Colon (tissue), 2 donors: ENCODE measurements at regions not wholly inside any gene's neighbourhood (a gene's known extent, or its start where the extent isn't known, plus 50 kb on each side); places are given as distances from the start of the nearest gene placed in this dataset.

Experiments
- FAIRE-seq: peaks from 2 replicates; lab custom pipeline; 2012; peaks lifted over from hg19 to GRCh38; lab: Jason Lieb, UNC
- donor health status: control.
- donor health status: control.

DNA sequence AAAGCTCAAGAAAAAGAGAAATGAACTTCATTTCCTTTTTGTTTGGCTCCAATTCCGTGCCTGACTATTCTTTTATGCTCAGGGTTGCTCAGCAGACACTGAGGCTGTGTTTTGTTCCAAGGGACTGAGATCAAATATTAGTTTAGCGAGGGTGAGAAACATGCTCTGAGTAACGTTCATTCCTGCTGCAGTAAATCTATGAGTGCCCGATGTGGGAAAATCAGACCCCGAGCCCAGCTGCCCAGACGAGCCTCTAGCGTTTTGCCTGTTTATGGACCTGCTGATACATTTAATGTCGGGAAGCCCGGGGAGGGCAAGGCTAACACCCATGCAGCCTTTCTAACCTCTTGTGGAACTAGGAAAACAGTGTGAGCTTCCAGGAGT is 119.2 kb downstream of the VAPA start:
- FAIRE-seq, result no peak

DNA sequence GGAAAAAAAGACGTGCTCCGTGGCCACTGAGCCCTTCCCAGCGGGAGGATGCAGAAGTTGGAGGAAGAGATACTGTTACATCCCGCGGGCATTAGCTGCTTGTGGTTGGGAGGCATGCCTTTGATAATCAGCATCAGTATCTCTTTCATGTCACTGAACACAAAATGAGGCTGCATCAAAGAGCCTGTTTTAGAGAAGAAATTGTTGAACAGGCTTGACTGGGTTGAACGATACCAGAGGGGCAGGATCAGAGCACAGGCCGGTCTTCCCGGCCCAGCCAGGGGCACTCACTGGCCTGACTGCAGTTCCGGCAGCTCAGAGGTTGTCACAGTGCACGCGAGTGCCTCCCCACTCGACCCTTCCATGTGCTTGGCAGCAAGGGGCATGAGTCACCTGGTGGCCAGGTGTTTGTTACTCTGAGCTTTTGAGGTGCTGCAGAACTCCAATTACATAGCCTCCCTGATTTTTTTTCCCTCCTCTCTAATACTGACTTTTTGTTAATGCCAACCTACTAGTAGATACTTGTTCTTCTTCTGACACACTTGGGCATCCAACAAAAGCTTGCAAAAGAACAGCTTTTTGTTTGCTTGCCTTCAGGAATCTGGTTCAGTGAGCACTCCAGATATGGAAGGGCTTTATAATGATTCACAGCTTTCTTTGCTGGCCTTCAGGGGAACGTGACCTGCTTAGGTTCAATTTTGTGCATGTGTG is 121.6 kb downstream of the VAPA start:
- FAIRE-seq, result no peak

DNA sequence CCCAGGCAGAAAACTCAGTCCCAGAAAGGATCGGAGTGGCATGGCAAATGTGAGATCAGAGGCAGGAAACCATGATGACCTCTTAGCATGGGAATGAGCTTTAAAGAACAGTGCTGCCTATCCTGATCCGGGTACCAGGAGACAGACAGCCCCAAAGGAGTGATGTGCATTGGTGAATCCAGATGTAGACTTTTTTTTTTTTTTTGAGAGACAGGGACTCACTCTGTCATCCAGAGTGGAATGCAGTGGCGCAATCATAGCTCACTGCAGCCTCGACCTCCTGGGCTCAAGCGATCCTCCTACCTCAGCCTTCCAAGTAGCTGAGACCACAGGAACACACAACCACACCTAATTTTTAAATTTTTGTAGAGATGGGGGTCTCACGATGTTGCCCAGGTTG is 122.7 kb downstream of the VAPA start:
- FAIRE-seq, result no peak

DNA sequence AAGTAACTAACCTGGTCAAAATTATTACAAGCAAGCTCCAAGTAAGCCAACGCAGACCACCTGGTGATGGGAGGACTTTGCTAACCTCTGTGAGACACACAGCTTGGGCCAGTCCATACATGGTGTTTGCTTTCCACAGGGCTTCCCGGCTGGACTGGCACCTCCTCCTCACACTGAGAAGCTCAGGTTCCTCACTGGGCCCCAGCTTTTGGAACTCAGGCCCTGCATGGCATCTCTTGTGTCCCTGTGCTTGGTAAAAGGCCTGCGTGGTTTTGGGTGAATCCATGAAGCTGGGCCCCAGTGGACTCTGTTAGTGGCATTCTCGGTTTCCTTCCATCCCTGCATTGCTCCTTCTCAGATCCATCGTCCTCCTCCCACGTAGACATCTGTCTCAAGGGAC is 123.4 kb downstream of the VAPA start:
- FAIRE-seq, result no peak

DNA sequence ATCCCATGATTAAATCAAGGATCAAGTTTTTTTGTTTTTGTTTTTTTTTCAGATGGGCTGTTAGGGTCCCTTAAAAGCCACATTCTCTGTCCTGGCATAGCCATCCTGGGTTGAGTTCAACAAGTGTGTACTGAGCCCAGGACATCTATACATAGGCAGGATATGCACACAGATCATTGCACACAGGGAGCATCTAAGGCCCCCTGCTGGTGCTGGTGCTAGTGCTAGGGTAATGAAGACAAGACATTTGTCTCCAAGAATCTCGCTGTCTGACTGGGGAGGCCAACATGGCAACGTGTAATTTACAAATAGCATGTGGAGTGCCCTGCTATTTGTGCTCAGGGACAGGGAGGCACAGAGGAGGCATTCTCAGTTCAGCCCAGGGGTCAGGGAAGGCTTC is 124.5 kb downstream of the VAPA start:
- no peak for FAIRE-seq

DNA sequence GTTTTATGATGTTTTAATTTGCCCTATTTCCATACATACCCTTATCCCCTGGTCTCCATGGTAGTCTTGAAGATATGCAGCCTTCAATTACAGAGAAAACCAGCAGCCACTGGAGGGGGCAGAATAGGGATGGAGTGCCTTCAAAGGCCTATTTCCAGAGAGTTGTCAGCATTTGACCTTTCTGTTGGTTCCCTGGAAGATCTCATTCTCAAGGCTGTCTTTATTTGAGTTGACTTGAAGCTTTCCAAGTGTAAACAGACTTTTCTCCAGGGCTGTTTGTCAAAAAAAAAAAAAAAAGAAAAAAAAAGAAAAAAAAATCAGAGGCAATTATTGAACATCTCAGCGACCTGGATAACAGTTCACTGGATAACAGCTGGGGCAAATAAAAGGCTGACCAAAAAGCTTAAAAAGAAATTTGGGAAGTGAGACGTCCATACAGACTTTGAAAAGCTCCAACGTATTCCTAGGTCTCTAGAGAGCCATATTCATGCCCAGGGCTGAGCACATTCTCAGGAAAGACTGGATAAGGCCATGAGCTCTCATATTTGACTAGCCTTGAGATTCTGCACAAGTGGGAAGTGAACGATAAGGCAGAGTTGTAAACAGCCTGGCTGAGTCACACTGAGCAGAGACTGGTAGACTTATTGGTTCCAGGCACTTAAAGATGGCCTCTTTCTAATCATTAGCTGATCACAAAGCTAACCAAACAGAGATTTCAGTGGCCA is 126.6 kb downstream of the VAPA start:
- FAIRE-seq, result no peak

DNA sequence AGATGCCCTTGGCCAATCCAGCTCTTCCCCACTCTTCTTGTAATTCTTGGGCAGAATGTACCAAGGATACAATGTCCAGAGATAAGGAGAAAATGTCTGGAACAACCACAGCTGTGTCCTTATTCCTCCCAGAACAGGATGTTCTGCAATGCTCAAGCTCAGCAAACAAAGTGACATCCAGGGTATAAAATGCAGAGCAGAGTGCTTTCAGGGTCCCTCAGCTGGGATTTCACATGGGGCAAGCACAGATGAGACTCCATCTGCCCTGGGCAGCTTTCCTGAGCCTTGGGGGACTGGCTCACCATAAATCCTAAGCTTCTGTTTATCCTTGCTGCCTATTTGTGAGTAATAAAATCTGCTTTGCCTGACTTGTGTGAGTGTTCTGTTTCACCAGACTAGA is 127.4 kb downstream of the VAPA start:
- no peak for FAIRE-seq

DNA sequence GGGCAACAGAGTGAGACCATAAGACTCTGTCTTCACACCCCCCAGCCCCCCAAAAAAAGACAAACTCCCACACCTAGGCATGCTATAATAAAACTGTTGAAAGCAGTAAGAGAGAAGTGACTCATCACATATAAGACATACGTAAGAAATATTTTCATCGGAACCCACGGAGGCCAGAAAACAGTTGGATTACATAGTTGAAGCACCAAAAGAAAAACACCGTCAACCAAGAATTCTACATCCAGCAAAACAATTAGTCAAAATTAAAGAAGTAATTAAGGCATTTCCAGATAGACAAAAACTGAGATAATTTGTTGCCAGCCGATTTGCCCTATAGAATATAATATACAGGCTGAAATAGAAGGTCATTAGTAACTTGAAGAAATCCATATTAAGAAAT is 128.7 kb downstream of the VAPA start:
- no peak for FAIRE-seq

DNA sequence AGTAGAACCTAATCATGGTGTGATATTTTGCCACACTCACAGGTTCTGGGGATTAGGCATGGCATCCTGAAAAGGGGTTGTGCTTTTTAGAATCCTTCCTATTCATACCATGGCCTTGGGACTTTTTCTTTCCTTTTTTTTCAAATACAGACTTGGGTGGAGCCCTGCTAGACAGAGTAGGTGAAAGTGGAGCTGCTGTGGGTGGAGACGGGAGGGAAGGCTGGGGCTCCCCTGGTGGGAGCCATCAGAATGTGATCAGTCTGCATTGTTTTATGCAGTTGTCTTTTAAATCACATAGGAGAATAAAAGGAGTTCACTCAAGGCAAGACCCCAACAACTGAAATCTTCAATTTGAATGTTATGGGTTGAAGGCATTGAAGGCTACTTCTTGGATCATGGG is 130.2 kb downstream of the VAPA start:
- no peak for FAIRE-seq

DNA sequence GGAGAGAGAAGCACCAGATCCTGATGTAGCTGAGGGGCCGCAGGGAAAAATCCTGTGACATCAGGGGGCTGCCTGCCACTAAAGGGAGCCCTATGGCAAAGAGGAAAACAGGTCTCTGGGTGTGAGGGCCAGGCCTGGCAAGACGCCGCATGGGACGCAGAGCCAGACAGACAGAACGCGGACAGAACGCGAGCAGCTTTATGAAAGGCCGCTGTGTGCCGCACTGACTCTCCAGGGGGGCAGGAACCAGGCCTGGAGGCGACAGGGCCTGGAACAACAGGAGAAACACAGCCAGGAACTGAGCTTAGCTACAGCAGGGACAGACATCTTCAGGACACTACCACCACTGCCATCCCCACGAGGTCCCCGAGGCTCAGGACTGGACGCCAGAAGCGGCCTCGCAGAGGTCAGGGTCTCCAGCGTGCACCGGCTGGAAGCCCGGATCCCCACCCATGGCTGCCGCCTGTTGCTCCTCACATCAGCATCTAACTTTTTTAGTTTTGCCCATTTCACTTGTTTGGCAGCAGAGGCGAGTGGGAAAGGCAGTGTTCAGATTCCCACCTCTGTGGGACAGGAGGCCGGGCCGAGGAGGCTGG is 131.6 kb downstream of the VAPA start:
- no peak for FAIRE-seq

DNA sequence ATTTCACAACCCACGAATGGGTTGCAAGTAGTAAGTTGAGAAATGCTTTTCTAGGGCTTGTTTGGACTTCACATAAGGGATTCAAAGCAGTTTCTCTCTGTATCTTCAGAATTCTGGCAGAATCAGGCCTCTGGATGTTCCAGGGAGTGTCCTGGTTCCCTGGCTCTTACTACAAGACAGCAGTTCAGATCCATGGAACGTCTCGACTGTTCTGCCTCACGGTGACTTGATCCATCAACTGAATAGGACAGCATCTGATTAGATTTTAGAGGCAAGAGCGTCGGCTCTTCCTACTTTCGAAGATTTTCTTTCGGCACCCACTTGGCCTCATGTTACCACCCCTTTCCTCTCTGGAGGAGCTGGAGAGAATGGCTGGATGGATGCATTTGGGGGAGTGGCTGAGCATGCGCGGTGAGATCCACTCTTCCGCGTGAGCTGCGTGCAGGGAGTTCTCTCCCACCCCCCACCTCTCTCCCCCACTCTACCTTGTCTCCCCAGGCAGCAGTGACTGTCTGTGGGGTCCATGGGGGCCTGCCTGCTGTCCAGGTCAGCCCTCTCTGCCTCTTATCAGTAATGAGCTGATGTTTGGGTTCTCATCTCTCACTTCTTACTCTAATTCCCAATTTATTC is 132.5 kb downstream of the VAPA start:
- no peak for FAIRE-seq

DNA sequence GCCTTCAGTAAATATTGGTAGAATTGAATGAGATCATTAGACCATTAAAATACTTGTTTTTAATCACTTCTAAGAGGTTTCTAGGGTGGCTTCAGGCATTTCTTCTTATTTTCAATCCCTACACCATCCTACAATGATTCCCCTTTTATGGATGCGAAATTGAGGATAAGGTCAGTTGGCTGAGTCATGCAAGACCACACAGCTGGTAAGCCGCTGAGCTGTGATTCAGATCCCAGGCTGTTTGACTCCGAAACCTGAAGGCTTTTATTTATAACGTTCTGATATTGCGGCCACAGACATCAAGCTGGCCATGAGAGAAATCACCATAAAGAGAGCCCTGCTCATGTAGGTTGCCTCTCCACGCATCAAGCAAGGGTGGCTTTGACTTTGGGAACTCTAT is 133.4 kb downstream of the VAPA start:
- no peak for FAIRE-seq

DNA sequence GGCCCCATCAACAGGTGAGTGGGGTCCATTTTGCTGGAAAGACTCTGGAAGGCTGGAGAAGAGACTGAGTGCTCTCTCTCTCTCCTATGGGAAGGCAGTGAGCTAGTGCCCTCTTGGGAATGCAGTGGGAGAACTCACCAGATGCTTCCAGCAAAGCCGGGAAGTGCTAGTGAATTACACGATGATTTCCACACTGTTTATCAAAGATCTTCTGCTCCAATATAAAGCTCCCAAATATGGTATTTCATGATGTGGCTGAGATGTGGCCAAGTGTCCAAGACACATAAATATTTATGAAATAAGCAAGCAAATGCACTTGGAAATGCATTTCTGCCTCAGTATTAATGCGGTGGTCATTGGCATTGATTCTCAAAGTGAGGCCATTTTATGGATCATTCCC is 135.9 kb downstream of the VAPA start:
- FAIRE-seq, result no peak

DNA sequence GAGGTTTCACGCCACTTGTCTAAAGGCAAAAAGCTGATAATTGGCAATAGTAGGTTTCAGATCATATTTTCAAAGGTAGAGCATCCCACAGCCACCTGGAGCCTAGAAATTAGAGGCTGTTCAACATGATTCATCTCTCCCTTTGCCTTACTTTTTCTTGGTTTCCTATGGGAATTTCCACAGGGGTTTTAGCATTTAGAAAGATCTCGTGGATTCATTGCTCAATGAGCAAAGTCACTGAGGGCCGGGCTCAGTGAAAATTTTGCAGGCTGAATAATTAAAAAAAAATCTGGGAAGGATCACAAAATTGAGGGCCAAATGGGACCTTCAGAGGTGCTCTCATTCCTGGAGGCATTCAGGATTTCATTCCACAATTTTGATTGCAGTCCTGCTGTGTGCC is 137.1 kb downstream of the VAPA start:
- FAIRE-seq, result no peak

DNA sequence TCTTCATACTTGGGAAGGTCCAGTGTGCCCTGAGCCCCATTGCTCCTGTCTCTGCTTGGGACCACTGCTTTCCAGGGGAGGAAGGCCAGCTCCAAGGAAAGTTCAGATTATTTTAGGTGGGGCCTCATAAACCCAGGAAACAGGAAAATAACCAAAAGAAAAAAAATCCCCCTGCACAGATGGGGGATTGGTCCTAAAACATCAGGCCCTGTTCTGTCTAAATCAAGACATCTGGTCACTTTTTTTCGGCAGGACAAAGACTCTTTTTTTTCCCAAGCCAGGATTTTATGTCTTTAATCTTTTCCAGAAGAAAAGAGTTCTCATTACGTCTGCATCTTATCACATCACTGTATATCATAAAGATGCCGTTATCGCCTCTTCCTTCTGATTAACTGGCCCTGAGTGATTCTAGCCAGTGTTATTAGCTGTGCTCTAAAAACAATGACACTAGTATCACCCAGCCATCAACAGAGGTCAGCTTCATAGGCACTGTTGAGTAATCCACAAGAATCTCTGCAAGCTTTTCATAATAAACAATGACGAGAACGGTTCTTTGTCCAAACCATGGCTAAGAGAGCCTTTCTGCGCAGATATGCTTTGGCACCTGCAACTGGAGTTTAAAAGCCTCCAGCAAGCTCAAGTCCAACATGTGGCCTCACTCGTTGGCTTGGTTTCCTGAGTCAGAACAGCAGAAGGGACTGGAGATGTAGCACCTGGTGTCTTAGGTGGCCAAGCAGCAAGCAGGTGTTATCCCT is 138.2 kb downstream of the VAPA start:
- no peak for FAIRE-seq

DNA sequence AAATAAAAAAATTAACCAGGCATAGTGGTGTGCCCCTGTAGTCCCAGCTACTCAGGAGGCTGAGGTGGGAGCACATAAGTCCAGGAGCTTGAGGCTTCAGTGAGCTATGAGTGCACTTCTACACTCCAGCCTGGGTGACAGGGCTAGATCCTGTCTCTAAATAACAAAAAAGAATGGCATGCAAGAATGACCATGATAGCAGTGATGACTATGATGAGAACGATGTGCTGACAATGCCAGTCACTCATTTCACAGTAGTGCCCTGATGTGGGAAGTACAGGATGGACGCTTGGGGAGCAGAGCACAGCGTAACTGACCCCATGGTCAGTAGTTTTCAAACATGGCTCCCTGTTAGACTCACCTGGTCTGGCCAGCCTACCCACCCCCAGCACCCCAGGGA is 139.1 kb downstream of the VAPA start:
- FAIRE-seq, result no peak

DNA sequence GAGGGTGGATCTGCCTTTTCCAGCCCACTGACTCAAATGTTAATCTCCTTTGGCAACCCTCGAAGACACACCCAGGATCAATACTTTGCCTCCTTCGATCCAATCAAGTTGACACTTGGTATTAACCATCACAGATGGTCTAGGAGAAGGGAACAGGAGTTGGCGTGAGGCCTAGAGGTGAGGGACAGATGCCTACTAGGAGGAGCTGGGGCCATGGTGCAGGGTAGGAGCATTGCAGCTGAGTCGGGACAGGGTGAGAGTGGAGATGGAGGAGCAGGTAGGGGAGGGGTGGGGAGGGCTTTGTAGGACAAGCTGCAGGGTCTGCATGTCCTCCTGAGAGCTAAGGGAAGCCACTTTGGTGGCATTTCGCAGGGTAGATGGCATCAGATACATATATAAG is 140.0 kb downstream of the VAPA start:
- FAIRE-seq, result no peak

DNA sequence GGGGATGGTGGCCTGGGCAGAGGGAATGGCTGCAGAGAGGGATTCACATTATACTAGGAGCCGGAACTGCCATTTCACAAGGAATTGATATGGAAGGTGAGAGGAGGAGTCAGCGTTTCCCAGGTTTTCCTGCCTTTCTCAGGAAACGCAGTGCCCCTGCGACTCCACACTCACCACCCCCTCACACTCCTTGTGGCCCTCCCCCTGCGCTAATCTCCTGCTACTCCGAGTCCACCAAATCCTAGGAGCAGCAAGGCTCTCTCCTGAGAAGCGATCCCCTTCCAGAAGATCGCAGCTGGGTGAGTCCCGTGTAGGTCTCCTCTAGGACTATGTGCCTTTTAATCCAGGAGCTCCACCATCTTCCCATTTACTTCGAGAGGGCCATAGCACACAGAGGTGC is 140.6 kb downstream of the VAPA start:
- FAIRE-seq, result no peak

DNA sequence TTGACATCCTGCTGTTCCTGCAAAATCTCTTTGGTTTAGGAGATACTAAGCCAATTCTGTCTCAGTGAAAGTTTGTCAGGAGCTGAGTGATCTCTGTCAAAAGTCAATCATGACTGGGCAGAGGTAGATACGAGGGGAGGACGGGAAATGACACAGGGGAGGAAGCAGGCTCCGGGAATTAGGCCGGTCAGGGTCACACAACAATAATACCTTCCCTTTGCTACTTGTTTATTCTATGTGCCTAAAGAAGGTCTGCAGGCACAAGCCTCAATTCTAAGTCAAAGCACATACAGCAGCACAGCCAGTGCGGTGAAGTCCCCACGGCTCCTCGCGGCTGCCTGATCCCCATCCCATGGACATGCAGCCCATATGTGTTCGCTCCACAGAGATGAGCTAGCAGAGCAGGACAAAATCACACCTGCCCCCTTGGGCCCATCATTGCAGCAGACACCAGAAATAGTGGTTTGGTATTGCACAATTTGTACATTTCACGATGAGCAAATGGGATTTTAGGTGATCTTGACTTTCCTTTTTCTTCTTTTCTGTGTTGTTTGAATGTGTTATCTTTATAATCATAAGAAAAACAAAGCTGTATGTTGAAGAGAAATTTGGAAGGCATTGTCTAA is 141.4 kb downstream of the VAPA start:
- FAIRE-seq, result no peak

DNA sequence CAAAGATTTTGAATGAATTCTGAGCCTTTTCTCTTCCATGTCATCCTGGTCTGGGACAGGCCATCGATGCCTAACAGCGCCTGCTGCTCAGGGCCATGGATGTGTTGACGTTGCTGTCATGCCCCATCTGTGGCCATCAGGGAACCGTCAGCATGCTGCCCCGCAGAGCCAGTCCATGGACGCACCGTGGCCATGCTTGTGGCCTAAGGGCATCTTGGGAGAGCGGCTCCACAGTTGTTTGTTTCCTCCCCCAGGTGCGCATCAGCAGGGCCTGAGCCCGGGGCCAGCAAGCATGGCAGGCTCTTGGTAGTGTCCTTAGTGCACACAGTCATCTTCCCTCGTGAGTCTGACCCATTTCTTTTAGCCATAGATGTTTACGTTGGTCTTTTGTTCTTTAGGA is 142.7 kb downstream of the VAPA start:
- FAIRE-seq, result no peak

DNA sequence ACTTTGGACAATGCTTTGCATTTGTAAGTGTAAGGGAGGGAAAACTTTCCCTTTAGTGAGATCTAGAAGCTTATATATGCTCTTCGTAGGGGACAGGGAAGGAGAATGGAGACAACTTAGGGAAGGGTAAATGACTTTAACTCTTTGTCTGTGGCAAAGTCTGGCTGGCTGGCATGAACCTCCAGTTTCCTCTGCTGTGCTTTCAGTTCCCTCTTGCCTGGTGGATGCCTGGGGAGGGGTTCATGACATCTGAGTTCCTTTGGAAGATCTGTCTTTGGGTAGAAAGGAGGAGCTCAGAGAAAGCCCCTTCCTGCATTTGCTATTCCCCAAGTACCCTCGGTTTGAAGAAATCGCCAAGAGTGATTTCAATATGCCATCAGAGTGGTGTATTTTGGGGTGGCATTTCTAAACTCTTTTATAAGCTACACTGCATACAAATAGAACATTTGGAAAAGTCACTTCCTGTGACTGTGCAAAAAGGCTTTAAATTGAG is 143.6 kb downstream of the VAPA start:
- no peak for FAIRE-seq
